OCI-LY1 (cell line): ENCODE measurements at regions not wholly inside any gene's neighbourhood (a gene's known extent, or its start where the extent isn't known, plus 50 kb on each side); places are given as distances from the start of the nearest gene placed in this dataset.

Experiments used
- H2AFZ ChIP-seq: fragments of 200-600 bp; sonication (generic), shearing (Covaris generic); 2 replicates; pipeline ENCODE4 v1.6.0; 2014; ENCODE audit warnings: antibody characterized with exemption, mild to moderate bottlenecking, low read length
- H3F3A ChIP-seq: fragments of 200-600 bp; sonication (generic), shearing (Covaris generic); 2 replicates; pipeline ENCODE4 v1.6.0; 2014; ENCODE audit warnings: mild to moderate bottlenecking, antibody characterized with exemption, low read length, moderate library complexity; ENCODE audit not compliant: insufficient read depth
- H3K27ac ChIP-seq: fragments of 200-600 bp; sonication (generic); 2 replicates; pipeline ENCODE4 v1.5.1; 2014; ENCODE audit warnings: low read length, mixed run types, mild to moderate bottlenecking, low read depth; ENCODE audit not compliant: poor library complexity, severe bottlenecking
- H3K27me3 ChIP-seq: fragments of 200-600 bp; sonication (generic); 2 replicates; pipeline ENCODE4 v1.6.0; 2014; ENCODE audit warnings: antibody characterized with exemption, mild to moderate bottlenecking, low read length, moderate library complexity; ENCODE audit not compliant: insufficient read depth
- H3K36me3 ChIP-seq: fragments of 200-600 bp; sonication (generic); 2 replicates; pipeline ENCODE4 v1.6.1; 2014; ENCODE audit warnings: mild to moderate bottlenecking, antibody characterized with exemption, low read length, moderate library complexity, mixed read lengths; ENCODE audit not compliant: insufficient read depth
- H3K4me1 ChIP-seq: fragments of 200-600 bp; sonication (generic); 2 replicates; pipeline ENCODE4 v1.5.1; 2014; ENCODE audit warnings: mild to moderate bottlenecking, low read length, moderate library complexity; ENCODE audit not compliant: insufficient read depth, severe bottlenecking
- H3K4me2 ChIP-seq: fragments of 200-600 bp; sonication (generic), shearing (Covaris generic); 2 replicates; pipeline ENCODE4 v1.6.1; 2014; ENCODE audit warnings: low read length
- H3K4me3 ChIP-seq: fragments of 200-600 bp; sonication (generic); 2 replicates; pipeline ENCODE4 v1.5.1; 2014; ENCODE audit warnings: low read length, low read depth, mild to moderate bottlenecking, mixed read lengths; ENCODE audit not compliant: poor library complexity, severe bottlenecking
- H3K79me2 ChIP-seq: fragments of 200-600 bp; shearing (Covaris generic); 2 replicates; pipeline ENCODE4 v1.6.1; 2016; ENCODE audit warnings: mixed run types, low read length, mixed read lengths; ENCODE audit not compliant: insufficient read depth
- H3K9ac ChIP-seq: fragments of 200-600 bp; sonication (generic), shearing (Covaris generic); 2 replicates; pipeline ENCODE4 v1.6.1; 2014; ENCODE audit warnings: mild to moderate bottlenecking, low read length, mixed read lengths
- H3K9me2 ChIP-seq: fragments of 200-600 bp; sonication (generic), shearing (Covaris generic); 2 replicates; pipeline ENCODE4 v1.6.1; 2014; ENCODE audit warnings: low read depth, mild to moderate bottlenecking, low read length, mixed read lengths
- H3K9me3 ChIP-seq: fragments of 200-600 bp; shearing (Covaris generic); 2 replicates; pipeline ENCODE4 v1.6.1; 2014; ENCODE audit warnings: low read length, mixed read lengths
- H4K20me1 ChIP-seq: fragments of 200-600 bp; sonication (generic), shearing (Covaris generic); 2 replicates; pipeline ENCODE4 v1.6.0; 2016; ENCODE audit warnings: mild to moderate bottlenecking, low read length; ENCODE audit not compliant: insufficient read depth
- CTCF ChIP-seq: fragments of 200-600 bp; sonication (generic), shearing (Covaris generic); IDR thresholded peaks from 2 replicates; pipeline ENCODE4 v1.5.1; 2017; ENCODE audit warnings: mild to moderate bottlenecking, antibody characterized with exemption, low read length, moderate library complexity, mixed read lengths
- EZH2 ChIP-seq: fragments of 200-600 bp; sonication (generic), shearing (Covaris generic); IDR thresholded peaks from 2 replicates; pipeline ENCODE4 v1.8.0; 2017; ENCODE audit warnings: borderline replicate concordance, mixed run types, mild to moderate bottlenecking, antibody characterized with exemption, low read length, moderate library complexity, mixed read lengths

- no peaks in the 10 kb centered on the region for H3F3A ChIP-seq
- H3K4me3 ChIP-seq: no peak overlapping the region
- H3K4me1 ChIP-seq: no peaks in the 10 kb centered on the region
- no peaks in the 10 kb centered on the region for H3K9me2 ChIP-seq
- no peaks in the 10 kb centered on the region for H3K9me3 ChIP-seq
- H4K20me1 ChIP-seq: no peaks in the 10 kb centered on the region
- no peaks in the 10 kb centered on the region for H3K27me3 ChIP-seq
- TF ChIP-seq CTCF (no peak), EZH2 (no peak)
- no peaks in the 10 kb centered on the region for H3K36me3 ChIP-seq
- H3K9ac ChIP-seq: no peak overlapping the region
- H2AFZ ChIP-seq: no peak overlapping the region
- no peak overlapping the region for H3K27ac ChIP-seq
- no peak overlapping the region for H3K4me2 ChIP-seq
- H3K79me2 ChIP-seq: no peaks in the 10 kb centered on the region
Measured at GRCh38 chr21:26776310-26777021, 68.7 kb downstream of the ADAMTS1 start.

GRCh38 chr21:26773058-26773457 lies 72.2 kb downstream of the ADAMTS1 start:
- Histone ChIP-seq H2AFZ (no peak overlapping the region), H3K9ac (no peak overlapping the region), H3K36me3 (no peaks in the 10 kb centered on the region), H3K79me2 (no peaks in the 10 kb centered on the region), H3K4me2 (no peak overlapping the region), H3F3A (no peaks in the 10 kb centered on the region), H4K20me1 (no peaks in the 10 kb centered on the region), H3K4me3 (no peak overlapping the region), H3K9me2 (no peaks in the 10 kb centered on the region), H3K27me3 (no peaks in the 10 kb centered on the region), H3K9me3 (no peaks in the 10 kb centered on the region), H3K27ac (no peak overlapping the region), H3K4me1 (no peaks in the 10 kb centered on the region)
- TF ChIP-seq CTCF (no peak), EZH2 (no peak)

GRCh38 chr21:26769613-26770188 lies 75.5 kb downstream of the ADAMTS1 start:
- no peak overlapping the region for H2AFZ ChIP-seq
- H3K27me3 ChIP-seq: no peaks in the 10 kb centered on the region
- H3K36me3 ChIP-seq: no peaks in the 10 kb centered on the region
- H3F3A ChIP-seq: no peaks in the 10 kb centered on the region
- H3K9ac ChIP-seq: no peak overlapping the region
- H4K20me1 ChIP-seq: no peaks in the 10 kb centered on the region
- no peaks in the 10 kb centered on the region for H3K9me3 ChIP-seq
- no peak for TF ChIP-seq EZH2
- peak; percentile 43; the same call in 1 of the 2 replicates for TF ChIP-seq CTCF
- H3K4me1 ChIP-seq: no peaks in the 10 kb centered on the region
- H3K79me2 ChIP-seq: no peaks in the 10 kb centered on the region
- H3K4me2 ChIP-seq: no peak overlapping the region
- no peak overlapping the region for H3K4me3 ChIP-seq
- H3K9me2 ChIP-seq: no peaks in the 10 kb centered on the region
- no peak overlapping the region for H3K27ac ChIP-seq
